ENCODE measurements at regions not wholly inside any gene's neighbourhood (a gene's known extent, or its start where the extent isn't known, plus 50 kb on each side); places are given as distances from the start of the nearest gene placed in this dataset.

DNA sequence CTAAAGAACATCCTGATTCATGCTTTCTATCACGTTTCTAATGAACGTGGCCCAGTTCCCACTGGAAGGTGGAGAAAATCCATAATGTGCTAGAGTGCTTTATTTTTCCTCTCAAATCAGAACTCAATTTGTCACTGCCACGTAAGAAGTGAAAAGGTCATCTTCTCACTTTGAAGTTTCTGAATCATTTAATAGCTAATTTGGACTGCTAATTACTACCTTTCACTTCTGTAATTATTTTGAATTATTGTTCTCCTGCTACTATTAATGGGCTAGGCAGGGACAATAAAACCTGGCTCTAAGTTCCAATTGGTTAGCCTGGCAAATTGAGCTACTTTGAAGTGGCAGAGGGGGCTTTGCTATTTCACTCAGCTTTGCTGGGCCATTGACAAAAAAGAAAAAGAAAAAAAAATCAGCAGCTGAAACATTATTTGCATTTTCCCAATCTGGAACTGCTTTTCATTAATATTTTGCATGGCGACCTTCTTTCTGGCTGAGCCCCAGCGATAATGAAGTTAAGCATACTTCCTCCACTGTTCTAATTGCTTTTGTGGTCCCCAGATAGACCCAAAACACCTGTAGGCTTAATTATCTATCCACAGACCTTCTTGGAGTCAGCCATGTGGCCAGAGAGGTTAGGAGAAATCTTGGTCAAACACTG, 264.2 kb downstream of the SEC23IP start:
- no peak for DNase-seq (ENCODE audit: low spot score in 2 of 2)
- H3K9me3 ChIP-seq: no peaks in the 10 kb centered on the region
- no peaks in the 10 kb centered on the region for H3K27me3 ChIP-seq
- no peaks in the 10 kb centered on the region for H3K4me1 ChIP-seq
- H3K36me3 ChIP-seq: no peaks in the 10 kb centered on the region
- intact Hi-C loops (cut with DNase I): no loop called here
- TF ChIP-seq, protein P1, sequence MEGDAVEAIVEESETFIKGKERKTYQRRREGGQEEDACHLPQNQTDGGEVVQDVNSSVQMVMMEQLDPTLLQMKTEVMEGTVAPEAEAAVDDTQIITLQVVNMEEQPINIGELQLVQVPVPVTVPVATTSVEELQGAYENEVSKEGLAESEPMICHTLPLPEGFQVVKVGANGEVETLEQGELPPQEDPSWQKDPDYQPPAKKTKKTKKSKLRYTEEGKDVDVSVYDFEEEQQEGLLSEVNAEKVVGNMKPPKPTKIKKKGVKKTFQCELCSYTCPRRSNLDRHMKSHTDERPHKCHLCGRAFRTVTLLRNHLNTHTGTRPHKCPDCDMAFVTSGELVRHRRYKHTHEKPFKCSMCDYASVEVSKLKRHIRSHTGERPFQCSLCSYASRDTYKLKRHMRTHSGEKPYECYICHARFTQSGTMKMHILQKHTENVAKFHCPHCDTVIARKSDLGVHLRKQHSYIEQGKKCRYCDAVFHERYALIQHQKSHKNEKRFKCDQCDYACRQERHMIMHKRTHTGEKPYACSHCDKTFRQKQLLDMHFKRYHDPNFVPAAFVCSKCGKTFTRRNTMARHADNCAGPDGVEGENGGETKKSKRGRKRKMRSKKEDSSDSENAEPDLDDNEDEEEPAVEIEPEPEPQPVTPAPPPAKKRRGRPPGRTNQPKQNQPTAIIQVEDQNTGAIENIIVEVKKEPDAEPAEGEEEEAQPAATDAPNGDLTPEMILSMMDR (IDR thresholded peaks at IDR 0.05): no peak
- no peak overlapping the region for H3K27ac ChIP-seq
- no peak overlapping the region for H3K4me3 ChIP-seq

DNA sequence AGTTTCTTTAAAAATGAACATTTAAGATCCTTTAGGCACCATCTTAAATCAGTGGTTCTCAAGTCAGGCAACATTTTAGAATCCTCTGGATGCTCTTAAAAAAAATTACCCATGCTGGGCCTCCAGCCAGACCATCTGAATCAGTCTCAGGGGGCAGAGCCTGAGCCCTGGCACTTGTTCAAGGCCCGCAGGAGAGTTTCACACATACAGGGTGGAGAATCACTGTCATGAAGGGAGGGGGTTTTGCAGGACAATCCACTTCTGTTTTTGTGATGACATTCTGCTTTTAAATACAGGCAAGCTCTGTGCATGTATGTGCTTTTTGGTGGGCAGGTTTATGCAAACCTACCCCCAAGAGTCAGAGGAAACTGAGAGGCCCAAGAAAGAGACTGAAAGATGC, 268.6 kb downstream of the SEC23IP start:
- no peak for DNase-seq (ENCODE audit: low spot score in 2 of 2)
- H3K4me1 ChIP-seq: no peaks in the 10 kb centered on the region
- intact Hi-C loops (cut with DNase I): no loop called here
- H3K27ac ChIP-seq: no peak overlapping the region
- no peaks in the 10 kb centered on the region for H3K9me3 ChIP-seq
- no peaks in the 10 kb centered on the region for H3K27me3 ChIP-seq
- H3K4me3 ChIP-seq: no peak overlapping the region
- TF ChIP-seq, protein P1 (IDR thresholded peaks at IDR 0.05): no peak
- H3K36me3 ChIP-seq: no peaks in the 10 kb centered on the region

- H3K27me3 ChIP-seq: no peaks in the 10 kb centered on the region
- TF ChIP-seq, protein P1 (IDR thresholded peaks at IDR 0.05): no peak
- no peaks in the 10 kb centered on the region for H3K9me3 ChIP-seq
- no peaks in the 10 kb centered on the region for H3K36me3 ChIP-seq
- intact Hi-C loops (cut with DNase I): no loop called here
- DNase-seq (ENCODE audit: low spot score in 2 of 2): no peak
- no peak overlapping the region for H3K4me3 ChIP-seq
- no peaks in the 10 kb centered on the region for H3K4me1 ChIP-seq
- no peak overlapping the region for H3K27ac ChIP-seq
Observed at GRCh38 chr10:120162471-120162870, 269.9 kb downstream of the SEC23IP start.

GRCh38 chr10:120172356-120172755, 279.8 kb downstream of the SEC23IP start:
- no peak overlapping the region for H3K4me3 ChIP-seq
- no peaks in the 10 kb centered on the region for H3K36me3 ChIP-seq
- H3K27ac ChIP-seq: no peak overlapping the region
- H3K4me1 ChIP-seq: no peaks in the 10 kb centered on the region
- TF ChIP-seq, protein P1 (IDR thresholded peaks at IDR 0.05): no peak
- DNase-seq (ENCODE audit: low spot score in 2 of 2): no peak
- intact Hi-C loops (cut with DNase I): no loop called here
- H3K9me3 ChIP-seq: no peaks in the 10 kb centered on the region
- H3K27me3 ChIP-seq: no peaks in the 10 kb centered on the region

DNA sequence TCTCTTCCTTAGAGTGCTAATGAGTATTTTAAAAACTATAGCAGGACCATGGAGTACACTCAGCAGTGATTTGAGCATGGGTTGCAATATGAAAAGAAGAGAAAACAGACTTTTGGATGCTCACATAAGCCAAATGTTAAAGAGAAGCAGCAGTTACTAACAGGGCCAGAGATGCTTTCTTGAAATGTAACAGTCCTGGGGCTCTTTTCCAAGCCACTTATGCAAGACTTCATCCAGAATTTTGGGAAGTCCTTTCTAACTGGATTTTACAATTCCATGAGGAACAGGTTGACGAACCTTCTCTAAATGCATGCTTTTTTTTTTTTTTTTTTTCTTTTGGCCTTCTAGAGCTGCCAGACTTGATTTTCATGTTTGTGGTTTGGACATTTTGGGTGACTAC, 282.0 kb downstream of the SEC23IP start:
- Histone ChIP-seq H3K4me3 (no peak overlapping the region), H3K36me3 (no peaks in the 10 kb centered on the region), H3K4me1 (no peaks in the 10 kb centered on the region), H3K27ac (no peak overlapping the region), H3K9me3 (no peaks in the 10 kb centered on the region), H3K27me3 (no peaks in the 10 kb centered on the region)
- intact Hi-C loops (cut with DNase I): no loop called here
- TF ChIP-seq, protein P1 (IDR thresholded peaks at IDR 0.05): no peak
- DNase-seq (ENCODE audit: low spot score in 2 of 2): no peak

- Histone ChIP-seq H3K27me3 (no peaks in the 10 kb centered on the region), H3K36me3 (no peaks in the 10 kb centered on the region), H3K27ac (no peak overlapping the region), H3K4me3 (no peak overlapping the region), H3K4me1 (no peaks in the 10 kb centered on the region), H3K9me3 (no peaks in the 10 kb centered on the region)
- TF ChIP-seq, protein P1 (IDR thresholded peaks at IDR 0.05): no peak
- intact Hi-C loops (cut with DNase I): no loop called here
- no peak for DNase-seq (ENCODE audit: low spot score in 2 of 2)
Observed at GRCh38 chr10:120177330-120177729, 279.7 kb upstream of the PLPP4 start.

Measured in ascending aorta (tissue), 2 donors.